T-helper 22 cell (primary cell): ENCODE measurements at regions not wholly inside any gene's neighbourhood (a gene's known extent, or its start where the extent isn't known, plus 50 kb on each side); places are given as distances from the start of the nearest gene placed in this dataset.
"Not testable (repeated sequence)": the region's sequence is repeated elsewhere in the genome, so short reads cannot be mapped to it uniquely, and the experiment has no call there.

Experiments
- DNase-seq: peaks from one replicate; pipeline ENCODE4 v3.0.0-alpha.2; 2020; ENCODE audit warnings: low read depth

GRCh38 chr10:64118736-64119135 is 597.5 kb downstream of the REEP3 start:
- DNase-seq = no peak

- DNase-seq = not testable (repeated sequence)
These were observed 599.2 kb downstream of the REEP3 start for GRCh38 chr10:64120301-64120980.

GRCh38 chr10:64130152-64130551 is 609.0 kb downstream of the REEP3 start:
- DNase-seq = no peak

GRCh38 chr10:64134676-64135075 is 613.5 kb downstream of the REEP3 start:
- DNase-seq = no peak

- no peak for DNase-seq
These were observed 621.2 kb downstream of the REEP3 start for GRCh38 chr10:64142395-64142794.

- DNase-seq = no peak
These were observed 627.4 kb downstream of the REEP3 start for GRCh38 chr10:64148607-64149006.

- DNase-seq = no peak
These were observed 635.0 kb downstream of the REEP3 start for GRCh38 chr10:64156166-64156565.

- no peak for DNase-seq
These were observed 637.4 kb downstream of the REEP3 start for GRCh38 chr10:64158551-64158950.

GRCh38 chr10:64159910-64160872 is 639.0 kb downstream of the REEP3 start:
- DNase-seq = no peak

GRCh38 chr10:64170791-64171190 is 649.6 kb downstream of the REEP3 start:
- DNase-seq = no peak

GRCh38 chr10:64173826-64174225 is 652.6 kb downstream of the REEP3 start:
- DNase-seq = no peak

- no peak for DNase-seq
These were observed 653.6 kb downstream of the REEP3 start for GRCh38 chr10:64174666-64175255.

GRCh38 chr10:64175271-64175962 is 654.2 kb downstream of the REEP3 start:
- no peak for DNase-seq

GRCh38 chr10:64182671-64183070 is 661.5 kb downstream of the REEP3 start:
- DNase-seq = no peak

- no peak for DNase-seq
These were observed 670.1 kb downstream of the REEP3 start for GRCh38 chr10:64191286-64191685.

GRCh38 chr10:64196638-64197315 is 675.6 kb downstream of the REEP3 start:
- DNase-seq = no peak

GRCh38 chr10:64201936-64202335 is 680.7 kb downstream of the REEP3 start:
- DNase-seq = no peak

- DNase-seq = not testable (repeated sequence)
These were observed 683.3 kb downstream of the REEP3 start for GRCh38 chr10:64204504-64204903.

- DNase-seq = no peak
These were observed 685.2 kb downstream of the REEP3 start for GRCh38 chr10:64206409-64206808.

GRCh38 chr10:64209561-64209960 is 688.4 kb downstream of the REEP3 start:
- no peak for DNase-seq

GRCh38 chr10:64210211-64210610 is 689.0 kb downstream of the REEP3 start:
- no peak for DNase-seq

GRCh38 chr10:64211466-64211865 is 690.3 kb downstream of the REEP3 start:
- no peak for DNase-seq
